Heart right ventricle (tissue), 16 donors: ENCODE measurements at regions not wholly inside any gene's neighbourhood (a gene's known extent, or its start where the extent isn't known, plus 50 kb on each side); places are given as distances from the start of the nearest gene placed in this dataset.

Experiments used
- ATAC-seq, 8 donors: fragments of 200-7000 bp; cut with Tn5 transposase; one replicate each; pipeline ENCODE4 v1.9.1; 2020; ENCODE audit warnings: mild to moderate bottlenecking in 8 of 8, moderate library complexity in 8 of 8, moderate number of reproducible peaks in 1 of 8
- DNase-seq, 2 donors: peaks; one replicate each; pipeline ENCODE4 v3.0.0-alpha.2; 2020
- H3K27ac ChIP-seq, 10 donors: fragments of 200-600 bp; sonication (generic) in 2 of 10; one replicate each; pipeline versions ENCODE4 v1.5.0 to v1.8.0; 2020 to 2022; ENCODE audit warnings: mild to moderate bottlenecking in 3 of 10
- H3K27me3 ChIP-seq, 7 donors: fragments of 200-600 bp; one replicate each; pipeline ENCODE4 v1.8.0; 2021 to 2022; ENCODE audit warnings: mild to moderate bottlenecking in 2 of 7
- H3K36me3 ChIP-seq, 9 donors: fragments of 200-600 bp; sonication (generic) in 1 of 9; one replicate each; pipeline versions ENCODE4 v1.5.0 to v1.8.0; 2020 to 2022; ENCODE audit warnings: mild to moderate bottlenecking in 2 of 9
- H3K4me1 ChIP-seq, 9 donors: fragments of 200-600 bp; sonication (generic) in 1 of 9; one replicate each; pipeline versions ENCODE4 v1.5.0 to v1.8.0; 2020 to 2022; ENCODE audit warnings: mild to moderate bottlenecking in 4 of 9
- H3K4me3 ChIP-seq, 10 donors: fragments of 200-600 bp; sonication (generic) in 2 of 10; one replicate each; pipeline versions ENCODE4 v1.5.0 to v1.8.0; 2020 to 2022; ENCODE audit warnings: mild to moderate bottlenecking in 7 of 10, moderate library complexity in 2 of 10
- H3K9me3 ChIP-seq, 11 donors: fragments of 200-600 bp in 10 of 11; sonication (generic) in 2 of 11; one replicate each; pipeline versions ENCODE4 v1.5.0 to v1.8.0; 2013 to 2022; ENCODE audit warnings: mild to moderate bottlenecking in 2 of 11, control low read depth in 1 of 11, moderate library complexity in 1 of 11
- WGBS, 2 donors: extraction: QIAGEN DNeasy Blood & Tissue Kit; methylation state at CpG; one replicate each; pipeline ENCODE4 v1.1.7; 2013; ENCODE audit warnings: inconsistent platforms in 1 of 2; 5-methylcytosine and 5-hydroxymethylcytosine counted together
- intact Hi-C, 10 donors: fragments of 100-400 bp; cut with DNase I; formaldehyde crosslinking; loops; one replicate each; pipeline versions ENCODE4 v1.11.1 to v1.14.2; 2022
- TF ChIP-seq, protein P1 (sequence below), 9 donors: fragments of 200-600 bp; sonication (generic) in 2 of 9; IDR thresholded peaks; one replicate each; pipeline versions ENCODE4 v1.5.0 to v1.8.0; 2021 to 2022; ENCODE audit warnings: antibody characterized with exemption in 9 of 9, mild to moderate bottlenecking in 5 of 9, moderate library complexity in 1 of 9
- donor health status: Arrhythmogenic right ventricular cardiomyopathy.
- donor health status: ischemic (EF 13 %, LVEDD 7.1; RV severe dilation, severe dysfunction).
- donor health status: healthy with polysubstance abuse.
- donor health status: DM: no; HTN: yes; CAD: no.
- donor health status: DM: no; HTN: no; CAD: no.
- donor health status: ischemic (EF 25% LVEDD 6.9; RV normal size, moderate dysfunction).
- donor health status: ischemic (EF 25% LVEDD 5.7; RV mildly dilated, moderate dysfunction).
- donor health status: healthy.
- donor health status: DM: yes; HTN: yes; CAD: no.
- donor health status: Ischemic cardiomyopathy.
- donor health status: ischemic (EF 35%, LVEDD 5.7; RV mildly dilated, moderate dysfunction).
- donor health status: nonischemic (EF 11% LVEDD 7.7; RV severe dilation, severe dysfunction).
- donor health status: DM: yes; HTN: yes; CAD: no.
- donor health status: PGD.
- donor health status: ischemic (EF 29% LVEDD 5.4; RV normal size, mild dysfunction).
- donor health status: nonischemic (EF 23%, LVEDD 6.1; RV moderate dilation, normal function).

DNA sequence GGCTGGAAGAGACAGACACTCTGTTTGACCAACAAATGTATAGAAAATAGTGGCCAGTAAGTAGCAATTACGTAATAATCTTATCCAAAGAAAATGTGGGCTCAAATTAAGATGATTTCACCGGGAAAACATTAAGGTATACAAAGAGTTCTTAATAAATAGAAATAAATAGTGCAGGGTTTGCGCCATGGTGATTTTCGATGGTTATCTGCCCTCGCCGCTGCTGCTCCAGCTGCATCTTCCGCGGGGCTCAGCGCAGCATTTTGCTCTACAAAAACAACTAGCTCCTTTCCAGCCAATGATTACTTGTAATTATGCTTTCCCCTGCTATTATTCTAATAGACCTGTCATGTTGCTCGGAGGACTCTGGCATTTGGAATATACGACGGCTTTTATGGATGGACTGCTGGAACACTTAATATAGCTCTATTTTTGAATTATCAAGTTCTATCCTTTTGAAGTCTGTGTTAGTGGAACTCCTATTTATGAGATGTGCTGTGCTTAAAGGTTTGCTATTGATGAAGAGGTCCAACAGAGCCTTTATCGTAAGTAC is 103.8 kb downstream of the BUB3 start:
- Histone ChIP-seq H3K27me3 (no peaks in the 10 kb centered on the region), H3K4me1 (no peaks in the 10 kb centered on the region), H3K36me3 (no peaks in the 10 kb centered on the region), H3K9me3 (no peaks in the 10 kb centered on the region), H3K27ac (no peak overlapping the region), H3K4me3 (no peak overlapping the region)
- ATAC-seq (no peak), DNase-seq (no peak)
- intact Hi-C loops, result no loop called here
- WGBS, 2 donors, result 95 to 96% methylated on average over 13 of the region's 13 CpGs
- TF ChIP-seq, protein P1, sequence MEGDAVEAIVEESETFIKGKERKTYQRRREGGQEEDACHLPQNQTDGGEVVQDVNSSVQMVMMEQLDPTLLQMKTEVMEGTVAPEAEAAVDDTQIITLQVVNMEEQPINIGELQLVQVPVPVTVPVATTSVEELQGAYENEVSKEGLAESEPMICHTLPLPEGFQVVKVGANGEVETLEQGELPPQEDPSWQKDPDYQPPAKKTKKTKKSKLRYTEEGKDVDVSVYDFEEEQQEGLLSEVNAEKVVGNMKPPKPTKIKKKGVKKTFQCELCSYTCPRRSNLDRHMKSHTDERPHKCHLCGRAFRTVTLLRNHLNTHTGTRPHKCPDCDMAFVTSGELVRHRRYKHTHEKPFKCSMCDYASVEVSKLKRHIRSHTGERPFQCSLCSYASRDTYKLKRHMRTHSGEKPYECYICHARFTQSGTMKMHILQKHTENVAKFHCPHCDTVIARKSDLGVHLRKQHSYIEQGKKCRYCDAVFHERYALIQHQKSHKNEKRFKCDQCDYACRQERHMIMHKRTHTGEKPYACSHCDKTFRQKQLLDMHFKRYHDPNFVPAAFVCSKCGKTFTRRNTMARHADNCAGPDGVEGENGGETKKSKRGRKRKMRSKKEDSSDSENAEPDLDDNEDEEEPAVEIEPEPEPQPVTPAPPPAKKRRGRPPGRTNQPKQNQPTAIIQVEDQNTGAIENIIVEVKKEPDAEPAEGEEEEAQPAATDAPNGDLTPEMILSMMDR (IDR thresholded peaks at IDR 0.05), result no peak

DNA sequence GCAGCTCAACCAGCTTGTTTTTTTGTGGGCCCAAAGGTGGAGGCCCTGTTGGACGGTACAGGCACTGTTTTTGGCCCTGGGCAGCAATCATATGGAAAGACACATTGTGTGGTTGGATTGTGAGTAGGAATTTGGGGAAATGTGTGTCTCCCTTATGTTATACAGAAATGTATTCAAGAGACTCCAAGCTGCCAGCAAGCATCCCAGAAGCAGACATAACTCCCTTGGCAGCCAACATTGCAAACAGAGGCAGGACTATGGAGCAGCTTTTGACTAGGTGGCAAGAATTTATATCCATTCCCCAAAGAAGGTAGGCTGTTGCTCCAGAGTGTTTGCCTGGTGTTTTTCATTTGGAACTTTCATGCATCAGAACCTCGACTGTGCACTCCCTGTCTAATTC is 104.9 kb downstream of the BUB3 start:
- Histone ChIP-seq H3K27me3 (no peaks in the 10 kb centered on the region), H3K36me3 (no peaks in the 10 kb centered on the region), H3K4me1 (no peaks in the 10 kb centered on the region), H3K27ac (no peak overlapping the region), H3K9me3 (no peaks in the 10 kb centered on the region), H3K4me3 (no peak overlapping the region)
- no peak for ATAC-seq
- no peak for DNase-seq
- intact Hi-C loops, result no loop called here
- TF ChIP-seq, protein P1 (IDR thresholded peaks at IDR 0.05), result no peak
- 89 to 91% methylated on average over 2 of the region's 2 CpGs for WGBS, 2 donors

DNA sequence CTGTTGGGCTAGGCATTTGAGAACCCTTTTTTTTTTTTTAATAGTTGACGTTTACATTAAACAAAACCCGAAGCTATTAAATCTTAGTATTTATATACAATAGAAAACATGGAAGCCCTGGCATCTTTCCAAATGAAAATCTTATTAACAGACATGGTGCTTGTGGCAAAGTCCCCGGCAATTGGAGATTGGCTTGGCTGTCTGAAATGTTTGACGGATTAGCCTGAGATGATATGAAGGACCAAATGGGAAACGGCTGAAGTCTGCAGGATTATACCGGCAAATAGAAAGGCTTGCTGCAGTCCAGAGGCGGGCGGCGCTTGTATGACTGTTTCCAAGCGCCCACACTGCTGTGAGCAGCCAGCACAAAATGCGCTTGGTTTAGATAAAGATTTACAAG is 105.6 kb downstream of the BUB3 start:
- Histone ChIP-seq H3K27me3 (no peaks in the 10 kb centered on the region), H3K9me3 (no peaks in the 10 kb centered on the region), H3K4me1 (no peaks in the 10 kb centered on the region), H3K27ac (no peak overlapping the region), H3K36me3 (no peaks in the 10 kb centered on the region), H3K4me3 (no peak overlapping the region)
- intact Hi-C loops, result no loop called here
- DNase-seq (no peak), ATAC-seq (no peak)
- TF ChIP-seq, protein P1 (IDR thresholded peaks at IDR 0.05), result no peak
- 92 to 93% methylated on average over 11 of the region's 11 CpGs for WGBS, 2 donors

DNA sequence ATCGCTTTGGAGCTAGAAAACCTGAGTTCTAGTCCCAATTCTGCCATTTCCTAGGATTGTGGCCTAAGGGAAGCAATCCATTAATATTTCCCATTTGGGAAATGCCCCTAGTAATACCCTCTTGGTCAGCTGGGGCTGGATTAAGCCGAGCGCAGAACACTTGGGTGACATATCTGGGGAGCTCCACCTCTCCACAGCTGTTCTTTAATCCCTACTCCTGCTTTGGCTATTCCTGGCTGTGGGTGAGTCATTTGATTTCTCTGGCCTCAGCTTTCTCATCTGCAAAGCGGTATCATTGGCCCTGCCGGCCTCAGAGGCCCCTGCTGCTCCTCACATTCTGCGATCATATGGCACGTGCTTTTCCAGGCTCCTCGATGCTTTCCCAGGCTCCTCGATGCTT is 108.3 kb downstream of the BUB3 start:
- TF ChIP-seq, protein P1 (IDR thresholded peaks at IDR 0.05), result no peak
- DNase-seq, result no peak
- Histone ChIP-seq H3K4me3 (no peak overlapping the region), H3K27ac (no peak overlapping the region), H3K36me3 (no peaks in the 10 kb centered on the region), H3K9me3 (peaks cover 0 to 3% (median 0%) of the 10 kb centered on the region in 11 donors), H3K27me3 (no peaks in the 10 kb centered on the region), H3K4me1 (no peaks in the 10 kb centered on the region)
- intact Hi-C loops, result no loop called here
- 93% methylated on average over 9 of the region's 9 CpGs for WGBS, 2 donors
- ATAC-seq, result no peak
